ENCODE measurements at regions not wholly inside any gene's neighbourhood (a gene's known extent, or its start where the extent isn't known, plus 50 kb on each side); places are given as distances from the start of the nearest gene placed in this dataset.

DNA sequence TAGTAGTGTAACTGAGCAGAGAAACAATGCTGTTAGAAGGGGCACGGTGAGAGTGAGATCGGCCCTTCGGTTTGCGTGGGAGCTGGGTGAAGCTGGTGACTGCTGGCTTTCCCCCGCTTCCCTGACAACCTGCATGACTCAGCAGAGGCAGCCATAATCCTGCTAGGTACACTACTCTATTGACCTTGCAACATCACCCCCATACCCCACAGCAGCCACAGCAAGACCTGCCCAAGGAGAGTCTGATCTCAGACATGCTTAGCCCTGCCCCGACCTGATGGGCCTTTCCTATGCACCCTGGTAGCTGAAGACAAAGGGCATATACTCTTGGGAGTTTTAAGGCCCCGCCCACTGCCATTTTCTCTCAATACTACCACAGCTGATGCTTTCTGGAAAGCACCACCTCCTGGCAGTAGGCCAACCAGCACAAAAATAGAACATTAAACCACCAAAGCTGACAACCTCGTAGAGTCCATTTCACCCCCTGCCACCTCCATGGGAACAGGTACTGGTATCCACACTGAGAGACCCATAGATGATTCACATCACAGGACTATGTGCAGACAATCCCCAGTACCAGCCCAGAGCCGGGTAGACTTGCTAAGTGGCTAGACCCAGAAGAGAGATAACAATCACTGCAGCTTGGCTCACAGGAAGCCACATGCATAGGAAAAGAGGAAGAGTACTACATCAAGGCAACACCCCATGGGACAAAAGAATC lies 75.9 kb upstream of the RGS6 start:
- Histone ChIP-seq H3K27ac (no peak overlapping the region), H3K4me3 (no peak overlapping the region), H3K9ac (ENCODE audit: low read depth in 2 of 2, low read length in 2 of 2) (no peak overlapping the region), H3K36me3 (no peaks in the 10 kb centered on the region), H3K4me1 (no peaks in the 10 kb centered on the region), H3K27me3 (no peaks in the 10 kb centered on the region), H3K9me3 (no peaks in the 10 kb centered on the region)
- intact Hi-C loops (cut with DNase I), result no loop called here
- TF ChIP-seq, protein P1, sequence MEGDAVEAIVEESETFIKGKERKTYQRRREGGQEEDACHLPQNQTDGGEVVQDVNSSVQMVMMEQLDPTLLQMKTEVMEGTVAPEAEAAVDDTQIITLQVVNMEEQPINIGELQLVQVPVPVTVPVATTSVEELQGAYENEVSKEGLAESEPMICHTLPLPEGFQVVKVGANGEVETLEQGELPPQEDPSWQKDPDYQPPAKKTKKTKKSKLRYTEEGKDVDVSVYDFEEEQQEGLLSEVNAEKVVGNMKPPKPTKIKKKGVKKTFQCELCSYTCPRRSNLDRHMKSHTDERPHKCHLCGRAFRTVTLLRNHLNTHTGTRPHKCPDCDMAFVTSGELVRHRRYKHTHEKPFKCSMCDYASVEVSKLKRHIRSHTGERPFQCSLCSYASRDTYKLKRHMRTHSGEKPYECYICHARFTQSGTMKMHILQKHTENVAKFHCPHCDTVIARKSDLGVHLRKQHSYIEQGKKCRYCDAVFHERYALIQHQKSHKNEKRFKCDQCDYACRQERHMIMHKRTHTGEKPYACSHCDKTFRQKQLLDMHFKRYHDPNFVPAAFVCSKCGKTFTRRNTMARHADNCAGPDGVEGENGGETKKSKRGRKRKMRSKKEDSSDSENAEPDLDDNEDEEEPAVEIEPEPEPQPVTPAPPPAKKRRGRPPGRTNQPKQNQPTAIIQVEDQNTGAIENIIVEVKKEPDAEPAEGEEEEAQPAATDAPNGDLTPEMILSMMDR (IDR thresholded peaks at IDR 0.05), result no peak
- DNase-seq, result no peak

DNA sequence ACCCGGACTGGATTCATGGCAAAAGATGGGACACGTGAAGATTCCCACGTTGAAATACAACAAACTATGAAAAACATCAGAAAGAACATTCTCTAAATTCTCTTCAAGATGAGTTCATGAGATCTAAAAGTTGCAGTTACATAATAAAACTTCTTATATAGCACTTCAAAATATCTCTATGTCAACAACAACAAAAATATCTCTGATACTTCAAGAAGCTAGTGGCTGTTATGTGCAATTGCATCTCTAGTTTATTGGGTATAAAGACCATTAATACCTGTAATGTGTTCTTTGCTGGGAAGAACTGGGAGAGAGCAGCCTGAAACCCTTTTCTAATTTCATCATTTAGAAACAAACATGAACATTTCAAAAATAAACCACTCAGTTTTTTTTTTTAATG lies 69.2 kb upstream of the RGS6 start:
- intact Hi-C loops (cut with DNase I), result no loop called here
- no peaks in the 10 kb centered on the region for H3K36me3 ChIP-seq
- H3K9me3 ChIP-seq, result no peaks in the 10 kb centered on the region
- H3K4me3 ChIP-seq, result no peak overlapping the region
- no peaks in the 10 kb centered on the region for H3K27me3 ChIP-seq
- no peak for DNase-seq
- no peak overlapping the region for H3K27ac ChIP-seq
- TF ChIP-seq, protein P1 (IDR thresholded peaks at IDR 0.05), result no peak
- no peak overlapping the region for H3K9ac ChIP-seq (ENCODE audit: low read depth in 2 of 2, low read length in 2 of 2)
- H3K4me1 ChIP-seq, result no peaks in the 10 kb centered on the region

DNA sequence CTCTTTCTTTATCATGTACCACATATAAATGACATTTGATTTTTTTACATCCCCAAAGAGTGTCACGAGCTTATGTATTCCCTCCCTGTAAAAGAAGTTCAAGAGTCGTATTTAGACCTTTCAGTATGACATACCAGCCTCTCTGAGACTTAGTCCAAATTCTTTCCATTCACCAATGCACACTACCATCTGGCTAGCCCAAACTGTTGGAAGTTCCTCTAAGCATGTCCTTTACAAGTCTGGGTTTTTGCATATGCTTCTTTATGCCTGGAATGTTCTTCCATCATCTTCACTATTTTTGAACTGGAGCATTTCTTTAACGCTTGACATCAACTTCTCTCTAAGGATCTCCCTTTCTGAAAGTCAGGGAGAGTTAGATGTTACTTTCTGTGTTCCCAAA lies 68.5 kb upstream of the RGS6 start:
- intact Hi-C loops (cut with DNase I), result no loop called here
- H3K4me3 ChIP-seq, result no peak overlapping the region
- TF ChIP-seq, protein P1 (IDR thresholded peaks at IDR 0.05), result no peak
- H3K9me3 ChIP-seq, result no peaks in the 10 kb centered on the region
- no peaks in the 10 kb centered on the region for H3K36me3 ChIP-seq
- no peak for DNase-seq
- no peak overlapping the region for H3K9ac ChIP-seq (ENCODE audit: low read depth in 2 of 2, low read length in 2 of 2)
- H3K27me3 ChIP-seq, result no peaks in the 10 kb centered on the region
- H3K4me1 ChIP-seq, result no peaks in the 10 kb centered on the region
- no peak overlapping the region for H3K27ac ChIP-seq

Data from colonic mucosa (tissue), 4 donors.